BJ (cell line): ENCODE measurements at regions not wholly inside any gene's neighbourhood (a gene's known extent, or its start where the extent isn't known, plus 50 kb on each side); places are given as distances from the start of the nearest gene placed in this dataset.

Experiments used
- CTCF ChIA-PET: fragments of 350-600 bp; formaldehyde crosslinking; extraction: SDS; loops from one replicate; lab custom pipeline; 2021; ENCODE audit warnings: antibody characterized with exemption, inconsistent platforms; lab: Yijun Ruan, JAX
- POLR2A ChIA-PET: fragments of 300-600 bp; sonication (Branson Sonifier 250); formaldehyde crosslinking; extraction: SDS; loops from one replicate; lab custom pipeline; 2021; ENCODE audit warnings: antibody characterized with exemption; lab: Charles Lee
- DNase-seq: peaks from one replicate; pipeline ENCODE4 v3.0.0-alpha.2; 2011; ENCODE audit warnings: low read depth
- H3K27me3 ChIP-seq: 2 replicates; pipeline ENCODE4 v1.6.0; 2011; ENCODE audit warnings: low read length; ENCODE audit not compliant: control insufficient read depth, insufficient read depth
- H3K36me3 ChIP-seq: 2 replicates; pipeline ENCODE4 v1.5.1; 2011; ENCODE audit warnings: low read length; ENCODE audit not compliant: control insufficient read depth, insufficient read depth
- H3K4me3 ChIP-seq: 2 replicates; pipeline ENCODE4 v1.5.1; 2011; ENCODE audit warnings: low read depth, mild to moderate bottlenecking, control low read depth, low read length
- TF ChIP-seq, protein P1 (sequence below): IDR thresholded peaks from 2 replicates; pipeline ENCODE4 v1.5.1; 2011; ENCODE audit warnings: low read depth, mild to moderate bottlenecking, control low read depth, inconsistent platforms, low read length, moderate library complexity; ENCODE audit not compliant: insufficient read depth

DNA sequence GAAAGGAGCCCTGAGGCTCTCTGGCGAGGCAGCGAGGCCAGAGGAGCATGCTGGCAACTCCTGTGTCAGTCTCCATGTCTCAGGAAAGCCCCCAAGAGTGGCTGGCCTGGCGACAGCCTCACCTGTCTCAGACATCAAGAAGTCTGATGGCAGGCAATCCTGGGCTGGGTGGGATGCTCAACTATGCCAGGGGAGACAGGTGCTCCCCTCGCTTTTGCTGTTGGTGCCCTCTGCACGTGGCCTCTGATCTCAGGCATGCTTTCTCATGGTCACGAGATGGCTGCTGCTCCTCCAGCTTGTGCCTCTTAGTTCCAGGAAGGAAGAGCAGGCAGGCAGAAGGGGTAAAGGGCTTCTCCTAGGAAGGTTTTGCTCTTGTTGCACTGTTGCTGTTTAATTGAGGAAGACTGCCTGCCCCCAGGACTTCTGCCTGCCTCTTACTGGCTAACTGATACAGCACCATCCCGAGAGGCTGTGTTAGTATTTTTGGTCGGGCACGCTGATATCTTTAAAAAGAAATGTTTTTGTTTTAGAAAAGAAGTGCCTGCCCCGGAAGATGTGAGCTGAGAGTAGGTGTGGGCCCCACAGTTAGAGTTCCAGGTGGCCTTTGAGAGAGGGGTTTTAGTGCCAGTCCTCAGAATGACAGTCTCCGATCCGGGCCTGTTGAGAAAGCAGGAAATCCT lies 344.8 kb upstream of the HS6ST1 start:
- ChIA-PET POLR2A (no interaction called here), CTCF (no interaction called here)
- no peak for DNase-seq
- Histone ChIP-seq H3K36me3 (no peaks in the 10 kb centered on the region), H3K27me3 (peaks cover 8% of the 10 kb centered on the region), H3K4me3 (no peak overlapping the region)
- TF ChIP-seq, protein P1, sequence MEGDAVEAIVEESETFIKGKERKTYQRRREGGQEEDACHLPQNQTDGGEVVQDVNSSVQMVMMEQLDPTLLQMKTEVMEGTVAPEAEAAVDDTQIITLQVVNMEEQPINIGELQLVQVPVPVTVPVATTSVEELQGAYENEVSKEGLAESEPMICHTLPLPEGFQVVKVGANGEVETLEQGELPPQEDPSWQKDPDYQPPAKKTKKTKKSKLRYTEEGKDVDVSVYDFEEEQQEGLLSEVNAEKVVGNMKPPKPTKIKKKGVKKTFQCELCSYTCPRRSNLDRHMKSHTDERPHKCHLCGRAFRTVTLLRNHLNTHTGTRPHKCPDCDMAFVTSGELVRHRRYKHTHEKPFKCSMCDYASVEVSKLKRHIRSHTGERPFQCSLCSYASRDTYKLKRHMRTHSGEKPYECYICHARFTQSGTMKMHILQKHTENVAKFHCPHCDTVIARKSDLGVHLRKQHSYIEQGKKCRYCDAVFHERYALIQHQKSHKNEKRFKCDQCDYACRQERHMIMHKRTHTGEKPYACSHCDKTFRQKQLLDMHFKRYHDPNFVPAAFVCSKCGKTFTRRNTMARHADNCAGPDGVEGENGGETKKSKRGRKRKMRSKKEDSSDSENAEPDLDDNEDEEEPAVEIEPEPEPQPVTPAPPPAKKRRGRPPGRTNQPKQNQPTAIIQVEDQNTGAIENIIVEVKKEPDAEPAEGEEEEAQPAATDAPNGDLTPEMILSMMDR: no peak

DNA sequence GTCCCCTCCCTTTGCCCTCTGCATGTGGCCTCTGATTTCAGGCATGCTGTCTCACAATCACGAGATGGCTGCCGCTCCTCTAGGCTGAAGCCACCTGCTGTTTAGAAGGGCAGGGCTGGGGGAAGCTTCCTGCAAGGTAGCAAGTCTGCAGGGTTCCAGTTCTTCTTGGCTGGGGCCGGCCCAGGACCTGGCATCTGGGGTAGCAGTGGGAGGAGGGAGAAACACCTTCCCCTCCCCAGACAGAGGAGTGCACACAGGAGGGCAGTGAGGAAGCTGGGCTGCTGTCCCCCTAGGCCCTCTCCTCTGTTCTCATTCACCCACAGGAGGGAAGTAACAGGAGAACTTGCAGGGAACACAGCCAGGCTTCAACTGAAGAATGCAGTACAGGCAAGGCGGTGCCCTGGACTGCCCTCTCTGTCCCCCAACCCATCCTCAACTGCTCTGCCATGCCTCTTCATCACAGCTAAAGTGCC lies 345.9 kb upstream of the HS6ST1 start:
- CTCF ChIA-PET: no interaction called here
- no peaks in the 10 kb centered on the region for H3K36me3 ChIP-seq
- peaks cover 5% of the 10 kb centered on the region; the same call in 1 of the 2 replicates for H3K27me3 ChIP-seq
- H3K4me3 ChIP-seq: no peak overlapping the region
- TF ChIP-seq, protein P1: no peak
- no peak for DNase-seq
- POLR2A ChIA-PET: no interaction called here

DNA sequence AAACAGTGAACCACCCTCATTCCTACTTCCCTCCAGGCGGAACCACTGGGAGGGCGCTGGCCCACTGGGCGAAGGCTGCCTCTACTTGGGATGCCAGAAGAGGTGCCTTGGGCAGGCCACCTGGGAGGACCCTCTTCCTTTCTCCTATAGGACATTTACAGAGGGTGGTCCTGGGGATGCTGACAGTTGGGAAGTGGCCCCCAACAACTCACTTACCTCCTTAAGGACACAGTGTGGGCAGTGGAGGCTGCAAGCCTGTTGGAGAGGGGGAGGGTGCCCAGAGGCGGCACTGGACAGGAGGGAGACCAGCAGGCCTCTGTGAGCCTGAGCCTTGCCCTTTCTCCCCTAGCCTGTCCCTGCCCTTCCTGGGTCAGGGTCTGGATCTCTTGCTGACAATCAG lies 346.4 kb upstream of the HS6ST1 start:
- DNase-seq: no peak
- H3K4me3 ChIP-seq: no peak overlapping the region
- TF ChIP-seq, protein P1: no peak
- POLR2A ChIA-PET: no interaction called here
- H3K27me3 ChIP-seq: peaks cover 5% of the 10 kb centered on the region; the same call in 1 of the 2 replicates
- no peaks in the 10 kb centered on the region for H3K36me3 ChIP-seq
- CTCF ChIA-PET: no interaction called here

- Histone ChIP-seq H3K4me3 (no peak overlapping the region), H3K36me3 (no peaks in the 10 kb centered on the region), H3K27me3 (peaks cover 4% of the 10 kb centered on the region; the same call in 1 of the 2 replicates)
- TF ChIP-seq, protein P1: no peak
- DNase-seq: no peak
- ChIA-PET POLR2A (no interaction called here), CTCF (no interaction called here)
These were observed 347.9 kb upstream of the HS6ST1 start for GRCh38 chr2:128666596-128666995.

DNA sequence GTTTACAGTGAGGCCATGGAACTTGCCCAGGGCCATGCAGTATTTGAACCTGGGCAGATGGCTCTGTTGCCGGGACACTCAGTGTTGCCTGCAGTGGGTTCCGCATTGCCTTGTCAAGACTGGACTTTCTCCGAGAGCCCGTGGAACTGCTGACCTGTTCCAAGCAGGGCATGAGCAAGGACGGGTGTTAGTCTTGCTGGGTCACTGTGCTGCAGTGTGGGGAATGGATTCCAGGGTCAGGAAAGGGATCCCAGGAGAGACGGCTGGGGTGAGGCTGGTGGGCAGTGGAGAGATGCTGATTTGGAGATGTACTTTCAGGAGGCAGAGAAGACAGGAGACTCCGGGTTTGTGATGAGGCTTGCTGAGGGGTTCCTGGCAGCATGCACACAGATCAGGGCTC lies 348.7 kb upstream of the HS6ST1 start:
- ChIA-PET CTCF (no interaction called here), POLR2A (no interaction called here)
- Histone ChIP-seq H3K36me3 (no peaks in the 10 kb centered on the region), H3K4me3 (no peak overlapping the region), H3K27me3 (peaks cover 4% of the 10 kb centered on the region; the same call in 1 of the 2 replicates)
- TF ChIP-seq, protein P1: no peak
- DNase-seq: no peak
